HL-60 (cell line): ENCODE measurements at regions not wholly inside any gene's neighbourhood (a gene's known extent, or its start where the extent isn't known, plus 50 kb on each side); places are given as distances from the start of the nearest gene placed in this dataset.

Source experiments
- DNase-seq, 2 experiments: peaks; one replicate each; pipeline ENCODE4 v3.0.0-alpha.2; 2010 to 2020; ENCODE audit warnings: low read depth in 1 of 2, low spot score in 1 of 2
- H3K27ac ChIP-seq: fragments of 250-450 bp; sonication (Bioruptor Pico); replicated peaks from 2 replicates; pipeline ENCODE4 v1.5.1; 2020; ENCODE audit warnings: mild to moderate bottlenecking, moderate library complexity
- H3K27me3 ChIP-seq: fragments of 250-450 bp; sonication (Bioruptor Pico); 2 replicates; pipeline ENCODE4 v1.5.1; 2021; ENCODE audit warnings: mild to moderate bottlenecking, moderate library complexity; ENCODE audit not compliant: insufficient read depth, poor library complexity, severe bottlenecking
- H3K4me3 ChIP-seq: replicated peaks from 2 replicates; pipeline ENCODE4 v1.5.1; 2011; ENCODE audit warnings: mild to moderate bottlenecking, control low read depth, low read length; ENCODE audit not compliant: insufficient read depth
- GABPA ChIP-seq: IDR thresholded peaks from 2 replicates; pipeline ENCODE4 v1.6.1; 2012; ENCODE audit warnings: low read depth
- POLR2AphosphoS5 ChIP-seq: IDR thresholded peaks from 2 replicates; pipeline ENCODE4 v1.6.1; 2012; ENCODE audit warnings: low read depth
- SPI1 ChIP-seq: IDR thresholded peaks from 2 replicates; pipeline ENCODE4 v1.6.1; 2012; ENCODE audit warnings: low read depth, mild to moderate bottlenecking, borderline replicate concordance
- TF ChIP-seq, protein P1 (sequence below): IDR thresholded peaks from one replicate; pipeline ENCODE4 v1.5.1; 2011; ENCODE audit warnings: low read length, control low read depth, inconsistent platforms; ENCODE audit not compliant: insufficient read depth
- TF ChIP-seq, protein P2 (sequence below): IDR thresholded peaks from 2 replicates; pipeline ENCODE4 v1.6.1; 2012; ENCODE audit warnings: low read depth; ENCODE audit not compliant: insufficient replicate concordance

DNA sequence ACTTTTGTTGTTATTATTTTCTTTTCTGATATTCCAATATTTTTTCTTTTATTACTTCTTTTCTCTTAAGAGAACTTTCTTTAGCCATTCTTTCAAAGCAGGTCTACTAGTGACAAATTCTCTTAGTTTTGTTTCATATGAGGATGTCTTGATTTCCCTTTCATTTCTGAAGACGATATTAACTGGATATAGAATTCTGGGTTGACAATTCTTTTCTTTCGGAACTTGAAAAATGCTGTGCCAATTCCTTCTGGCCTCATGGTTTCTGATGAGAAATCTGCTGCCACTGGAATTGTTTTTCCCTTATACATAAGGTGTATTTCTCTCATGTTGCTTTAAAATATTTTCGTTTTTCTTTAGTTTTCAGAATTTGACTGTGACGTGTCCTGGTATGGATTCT is 97.0 kb upstream of the KIF5B start:
- Histone ChIP-seq H3K4me3 (no peak overlapping the region), H3K27me3 (no peaks in the 10 kb centered on the region), H3K27ac (no peak overlapping the region)
- DNase-seq = no peak
- TF ChIP-seq SPI1 (no peak), POLR2AphosphoS5 (no peak), GABPA (no peak)
- TF ChIP-seq, protein P1, sequence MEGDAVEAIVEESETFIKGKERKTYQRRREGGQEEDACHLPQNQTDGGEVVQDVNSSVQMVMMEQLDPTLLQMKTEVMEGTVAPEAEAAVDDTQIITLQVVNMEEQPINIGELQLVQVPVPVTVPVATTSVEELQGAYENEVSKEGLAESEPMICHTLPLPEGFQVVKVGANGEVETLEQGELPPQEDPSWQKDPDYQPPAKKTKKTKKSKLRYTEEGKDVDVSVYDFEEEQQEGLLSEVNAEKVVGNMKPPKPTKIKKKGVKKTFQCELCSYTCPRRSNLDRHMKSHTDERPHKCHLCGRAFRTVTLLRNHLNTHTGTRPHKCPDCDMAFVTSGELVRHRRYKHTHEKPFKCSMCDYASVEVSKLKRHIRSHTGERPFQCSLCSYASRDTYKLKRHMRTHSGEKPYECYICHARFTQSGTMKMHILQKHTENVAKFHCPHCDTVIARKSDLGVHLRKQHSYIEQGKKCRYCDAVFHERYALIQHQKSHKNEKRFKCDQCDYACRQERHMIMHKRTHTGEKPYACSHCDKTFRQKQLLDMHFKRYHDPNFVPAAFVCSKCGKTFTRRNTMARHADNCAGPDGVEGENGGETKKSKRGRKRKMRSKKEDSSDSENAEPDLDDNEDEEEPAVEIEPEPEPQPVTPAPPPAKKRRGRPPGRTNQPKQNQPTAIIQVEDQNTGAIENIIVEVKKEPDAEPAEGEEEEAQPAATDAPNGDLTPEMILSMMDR = no peak
- TF ChIP-seq, protein P2, sequence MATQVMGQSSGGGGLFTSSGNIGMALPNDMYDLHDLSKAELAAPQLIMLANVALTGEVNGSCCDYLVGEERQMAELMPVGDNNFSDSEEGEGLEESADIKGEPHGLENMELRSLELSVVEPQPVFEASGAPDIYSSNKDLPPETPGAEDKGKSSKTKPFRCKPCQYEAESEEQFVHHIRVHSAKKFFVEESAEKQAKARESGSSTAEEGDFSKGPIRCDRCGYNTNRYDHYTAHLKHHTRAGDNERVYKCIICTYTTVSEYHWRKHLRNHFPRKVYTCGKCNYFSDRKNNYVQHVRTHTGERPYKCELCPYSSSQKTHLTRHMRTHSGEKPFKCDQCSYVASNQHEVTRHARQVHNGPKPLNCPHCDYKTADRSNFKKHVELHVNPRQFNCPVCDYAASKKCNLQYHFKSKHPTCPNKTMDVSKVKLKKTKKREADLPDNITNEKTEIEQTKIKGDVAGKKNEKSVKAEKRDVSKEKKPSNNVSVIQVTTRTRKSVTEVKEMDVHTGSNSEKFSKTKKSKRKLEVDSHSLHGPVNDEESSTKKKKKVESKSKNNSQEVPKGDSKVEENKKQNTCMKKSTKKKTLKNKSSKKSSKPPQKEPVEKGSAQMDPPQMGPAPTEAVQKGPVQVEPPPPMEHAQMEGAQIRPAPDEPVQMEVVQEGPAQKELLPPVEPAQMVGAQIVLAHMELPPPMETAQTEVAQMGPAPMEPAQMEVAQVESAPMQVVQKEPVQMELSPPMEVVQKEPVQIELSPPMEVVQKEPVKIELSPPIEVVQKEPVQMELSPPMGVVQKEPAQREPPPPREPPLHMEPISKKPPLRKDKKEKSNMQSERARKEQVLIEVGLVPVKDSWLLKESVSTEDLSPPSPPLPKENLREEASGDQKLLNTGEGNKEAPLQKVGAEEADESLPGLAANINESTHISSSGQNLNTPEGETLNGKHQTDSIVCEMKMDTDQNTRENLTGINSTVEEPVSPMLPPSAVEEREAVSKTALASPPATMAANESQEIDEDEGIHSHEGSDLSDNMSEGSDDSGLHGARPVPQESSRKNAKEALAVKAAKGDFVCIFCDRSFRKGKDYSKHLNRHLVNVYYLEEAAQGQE = no peak

DNA sequence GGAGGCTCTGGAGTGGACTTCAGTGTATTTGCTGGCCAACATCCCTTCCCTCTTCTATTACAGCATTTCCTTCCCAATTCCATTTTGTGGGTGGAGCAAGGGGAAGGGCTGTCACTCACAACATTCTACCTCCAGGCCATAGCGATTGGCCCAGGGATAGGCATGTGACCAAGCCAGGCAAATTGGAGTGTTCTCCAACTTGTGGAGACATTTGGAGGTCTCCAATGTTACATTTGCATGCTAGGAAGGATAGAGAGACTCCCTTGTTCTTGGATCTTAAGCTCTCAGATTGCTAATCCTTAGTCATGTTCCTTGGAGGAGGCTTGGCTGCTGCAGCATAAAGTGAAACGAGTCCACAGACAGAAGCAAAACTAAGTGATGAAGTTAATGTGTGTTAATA is 95.6 kb upstream of the KIF5B start:
- Histone ChIP-seq H3K4me3 (no peak overlapping the region), H3K27me3 (no peaks in the 10 kb centered on the region), H3K27ac (no peak overlapping the region)
- TF ChIP-seq, protein P1 = no peak
- DNase-seq = no peak

DNA sequence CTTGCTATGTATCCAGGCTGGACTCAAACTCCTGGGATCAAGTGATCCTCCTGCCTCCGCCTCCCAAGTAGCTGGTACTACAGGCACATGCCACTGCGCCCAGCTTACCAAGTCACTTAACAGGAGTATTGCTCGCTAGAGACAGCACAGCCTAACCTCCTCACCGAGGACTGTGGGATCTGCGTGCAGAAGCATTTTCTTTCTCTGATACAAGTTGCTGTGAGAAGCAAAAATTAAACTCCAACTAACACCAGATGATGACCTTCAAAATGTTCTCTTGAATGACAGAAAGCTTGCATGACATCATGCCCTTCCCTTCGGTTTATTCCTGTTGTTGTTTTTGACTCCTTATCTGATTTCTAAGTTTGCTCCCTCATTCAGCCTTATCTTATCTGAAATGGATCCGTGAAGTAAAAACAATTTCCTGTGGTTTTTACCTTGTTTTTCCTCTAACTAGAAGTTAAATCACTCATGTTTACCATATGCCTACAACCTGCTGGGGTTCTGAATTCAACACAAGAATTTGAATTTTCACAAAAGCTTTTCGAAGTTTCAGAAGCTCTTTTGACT is 94.4 kb upstream of the KIF5B start:
- DNase-seq = no peak
- TF ChIP-seq SPI1 = no peak
- TF ChIP-seq, protein P2 = no peak
- no peak for TF ChIP-seq GABPA
- no peak for TF ChIP-seq POLR2AphosphoS5
- TF ChIP-seq, protein P1 = no peak
- no peak overlapping the region for H3K27ac ChIP-seq
- no peak overlapping the region for H3K4me3 ChIP-seq
- H3K27me3 ChIP-seq = no peaks in the 10 kb centered on the region

DNA sequence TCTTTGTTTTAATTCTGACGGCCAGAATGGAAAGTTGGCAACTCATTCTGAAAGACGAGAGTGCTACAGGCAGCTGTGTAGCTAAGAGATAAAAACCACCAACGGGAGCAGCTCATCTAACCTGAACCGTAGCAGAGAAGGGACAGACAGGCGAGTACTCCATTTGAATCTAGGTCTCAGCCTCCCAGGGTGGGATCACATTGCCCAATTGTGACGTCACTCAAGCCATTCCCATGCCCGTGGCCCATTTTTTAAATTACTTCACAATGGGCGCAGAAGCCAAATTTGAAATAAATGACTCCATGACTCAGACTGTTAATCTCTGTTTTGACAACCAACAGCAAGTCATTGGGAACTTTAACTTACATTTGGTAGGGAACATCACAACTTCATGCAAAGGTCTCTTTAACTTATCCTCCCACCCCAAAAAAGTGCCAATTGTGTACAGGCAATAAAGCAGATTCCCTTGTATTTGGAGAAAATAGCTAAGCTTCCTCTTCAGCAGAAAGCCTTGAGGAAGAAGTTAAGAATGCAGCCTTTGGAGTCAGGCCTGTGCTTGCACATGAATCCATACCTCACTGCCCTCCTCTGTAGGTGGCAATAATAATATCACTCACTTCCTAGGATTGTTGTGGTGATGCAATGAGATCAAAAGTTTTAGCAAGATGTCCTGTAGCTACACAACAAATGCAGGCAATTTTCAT is 93.2 kb upstream of the KIF5B start:
- no peaks in the 10 kb centered on the region for H3K27me3 ChIP-seq
- DNase-seq = no peak
- TF ChIP-seq SPI1 (no peak), POLR2AphosphoS5 (no peak), GABPA (no peak)
- TF ChIP-seq, protein P1 = no peak
- TF ChIP-seq, protein P2 = no peak
- no peak overlapping the region for H3K4me3 ChIP-seq
- no peak overlapping the region for H3K27ac ChIP-seq
